Hepatocyte (in vitro differentiated cells): ENCODE measurements at regions not wholly inside any gene's neighbourhood (a gene's known extent, or its start where the extent isn't known, plus 50 kb on each side); places are given as distances from the start of the nearest gene placed in this dataset.

Source experiments
- DNase-seq: peaks from one replicate; pipeline ENCODE4 v3.0.0-alpha.2; 2016; ENCODE audit warnings: low spot score
- H2AFZ ChIP-seq: fragments of 200-600 bp; sonication (generic); 2 replicates; pipeline ENCODE4 v1.6.0; 2016; ENCODE audit warnings: antibody characterized with exemption, mild to moderate bottlenecking
- H3K27ac ChIP-seq: fragments of 200-600 bp; sonication (generic); 2 replicates; pipeline ENCODE4 v1.5.1; 2016; ENCODE audit warnings: mild to moderate bottlenecking
- H3K27me3 ChIP-seq: fragments of 200-600 bp; sonication (generic); 2 replicates; pipeline ENCODE4 v1.6.1; 2016
- H3K36me3 ChIP-seq: fragments of 200-600 bp; sonication (generic); replicated peaks from 2 replicates; pipeline ENCODE4 v1.5.1; 2016; ENCODE audit warnings: low read depth; ENCODE audit not compliant: insufficient read depth
- H3K4me1 ChIP-seq: fragments of 200-600 bp; sonication (generic); 2 replicates; pipeline ENCODE4 v1.5.1; 2016; ENCODE audit warnings: mild to moderate bottlenecking, moderate library complexity; ENCODE audit not compliant: insufficient read depth
- H3K4me2 ChIP-seq: fragments of 200-600 bp; sonication (generic); 2 replicates; pipeline ENCODE4 v1.6.0; 2016
- H3K4me3 ChIP-seq: fragments of 200-600 bp; sonication (generic); 2 replicates; pipeline ENCODE4 v1.5.1; 2016; ENCODE audit warnings: mild to moderate bottlenecking
- H3K79me2 ChIP-seq: fragments of 200-600 bp; sonication (generic); 2 replicates; pipeline ENCODE4 v1.6.0; 2017; ENCODE audit warnings: mild to moderate bottlenecking
- H3K9me2 ChIP-seq: fragments of 200-600 bp; sonication (generic); replicated peaks from 2 replicates; pipeline ENCODE4 v1.6.0; 2017; ENCODE audit warnings: mild to moderate bottlenecking; ENCODE audit not compliant: insufficient read depth
- H3K9me3 ChIP-seq: fragments of 200-600 bp; sonication (generic); 2 replicates; pipeline ENCODE4 v1.5.1; 2016; ENCODE audit warnings: low read depth, mild to moderate bottlenecking
- H4K20me1 ChIP-seq: fragments of 200-600 bp; sonication (generic); 2 replicates; pipeline ENCODE4 v1.6.0; 2016; ENCODE audit warnings: mild to moderate bottlenecking; ENCODE audit not compliant: insufficient read depth, poor library complexity, severe bottlenecking
- EZH2 ChIP-seq: fragments of 200-600 bp; sonication (generic); IDR thresholded peaks from 2 replicates; pipeline ENCODE4 v1.6.1; 2016; ENCODE audit warnings: antibody characterized with exemption, mild to moderate bottlenecking, borderline replicate concordance
- EZH2phosphoT487 ChIP-seq: fragments of 200-600 bp; sonication (generic); IDR thresholded peaks from one replicate; pipeline ENCODE4 v1.6.1; 2018; ENCODE audit warnings: antibody characterized with exemption, mild to moderate bottlenecking, low read depth, moderate library complexity; ENCODE audit not compliant: unreplicated experiment, severe bottlenecking
- WGBS: methylation state at CpG from one replicate; pipeline ENCODE4 v1.1.6; 2016; ENCODE audit warnings: low lambda C conversion rate; ENCODE audit errors: missing lambda C conversion rate; 5-methylcytosine and 5-hydroxymethylcytosine counted together
- TF ChIP-seq, protein P1 (sequence below): fragments of 200-600 bp; sonication (generic); IDR thresholded peaks from 2 replicates; pipeline ENCODE4 v1.5.1; 2016; ENCODE audit warnings: antibody characterized with exemption, mild to moderate bottlenecking; ENCODE audit not compliant: poor library complexity

- Histone ChIP-seq H3K27me3 (no peaks in the 10 kb centered on the region), H2AFZ (no peak overlapping the region), H3K9me3 (no peaks in the 10 kb centered on the region), H3K79me2 (no peaks in the 10 kb centered on the region), H3K36me3 (no peaks in the 10 kb centered on the region), H4K20me1 (no peaks in the 10 kb centered on the region), H3K27ac (no peak overlapping the region), H3K4me1 (peaks cover 9% of the 10 kb centered on the region), H3K9me2 (no peaks in the 10 kb centered on the region), H3K4me3 (no peak overlapping the region), H3K4me2 (no peak overlapping the region)
- 55% methylated on average over 1 of the region's 1 CpG for WGBS
- no peak for DNase-seq
- no peak for TF ChIP-seq EZH2phosphoT487
- TF ChIP-seq EZH2, result no peak
- TF ChIP-seq, protein P1, sequence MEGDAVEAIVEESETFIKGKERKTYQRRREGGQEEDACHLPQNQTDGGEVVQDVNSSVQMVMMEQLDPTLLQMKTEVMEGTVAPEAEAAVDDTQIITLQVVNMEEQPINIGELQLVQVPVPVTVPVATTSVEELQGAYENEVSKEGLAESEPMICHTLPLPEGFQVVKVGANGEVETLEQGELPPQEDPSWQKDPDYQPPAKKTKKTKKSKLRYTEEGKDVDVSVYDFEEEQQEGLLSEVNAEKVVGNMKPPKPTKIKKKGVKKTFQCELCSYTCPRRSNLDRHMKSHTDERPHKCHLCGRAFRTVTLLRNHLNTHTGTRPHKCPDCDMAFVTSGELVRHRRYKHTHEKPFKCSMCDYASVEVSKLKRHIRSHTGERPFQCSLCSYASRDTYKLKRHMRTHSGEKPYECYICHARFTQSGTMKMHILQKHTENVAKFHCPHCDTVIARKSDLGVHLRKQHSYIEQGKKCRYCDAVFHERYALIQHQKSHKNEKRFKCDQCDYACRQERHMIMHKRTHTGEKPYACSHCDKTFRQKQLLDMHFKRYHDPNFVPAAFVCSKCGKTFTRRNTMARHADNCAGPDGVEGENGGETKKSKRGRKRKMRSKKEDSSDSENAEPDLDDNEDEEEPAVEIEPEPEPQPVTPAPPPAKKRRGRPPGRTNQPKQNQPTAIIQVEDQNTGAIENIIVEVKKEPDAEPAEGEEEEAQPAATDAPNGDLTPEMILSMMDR, result no peak
Measured at GRCh38 chr18:51363384-51363783, 165.9 kb upstream of the MEX3C start.

GRCh38 chr18:51370996-51371395 is 173.5 kb upstream of the MEX3C start:
- 51% methylated on average over 3 of the region's 3 CpGs for WGBS
- H3K36me3 ChIP-seq, result no peaks in the 10 kb centered on the region
- no peaks in the 10 kb centered on the region for H3K4me1 ChIP-seq
- no peaks in the 10 kb centered on the region for H4K20me1 ChIP-seq
- no peak overlapping the region for H2AFZ ChIP-seq
- TF ChIP-seq, protein P1, result no peak
- TF ChIP-seq EZH2 (no peak), EZH2phosphoT487 (no peak)
- H3K79me2 ChIP-seq, result no peaks in the 10 kb centered on the region
- no peak overlapping the region for H3K27ac ChIP-seq
- H3K9me3 ChIP-seq, result no peaks in the 10 kb centered on the region
- no peak overlapping the region for H3K4me2 ChIP-seq
- H3K9me2 ChIP-seq, result no peaks in the 10 kb centered on the region
- no peaks in the 10 kb centered on the region for H3K27me3 ChIP-seq
- H3K4me3 ChIP-seq, result no peak overlapping the region
- no peak for DNase-seq

DNA sequence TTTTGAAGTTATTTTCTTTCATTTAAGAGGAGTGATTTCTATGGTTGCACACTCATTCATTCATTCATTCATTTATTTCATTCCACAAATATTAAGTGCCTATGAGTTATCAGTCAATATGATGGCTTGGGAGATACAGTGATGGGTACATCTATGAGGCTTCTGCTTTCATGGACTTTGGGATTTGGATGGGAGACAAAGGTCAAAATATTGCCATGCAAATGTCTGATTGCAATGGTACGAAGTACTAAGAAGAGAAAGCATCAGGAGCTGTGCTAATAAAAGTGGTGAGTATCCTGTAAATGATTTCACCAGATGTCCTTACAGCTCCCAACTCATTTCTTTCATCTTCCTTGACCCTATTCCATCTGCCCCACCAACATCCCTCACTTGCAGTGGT is 174.4 kb upstream of the MEX3C start:
- Histone ChIP-seq H3K9me3 (no peaks in the 10 kb centered on the region), H3K4me3 (no peak overlapping the region), H3K4me1 (no peaks in the 10 kb centered on the region), H3K4me2 (no peak overlapping the region), H3K79me2 (no peaks in the 10 kb centered on the region), H2AFZ (no peak overlapping the region), H4K20me1 (no peaks in the 10 kb centered on the region), H3K27ac (no peak overlapping the region), H3K27me3 (no peaks in the 10 kb centered on the region), H3K36me3 (no peaks in the 10 kb centered on the region), H3K9me2 (no peaks in the 10 kb centered on the region)
- DNase-seq, result no peak
- WGBS, result 73% methylated on average over 1 of the region's 1 CpG
- TF ChIP-seq EZH2 (no peak), EZH2phosphoT487 (no peak)
- TF ChIP-seq, protein P1, result no peak

DNA sequence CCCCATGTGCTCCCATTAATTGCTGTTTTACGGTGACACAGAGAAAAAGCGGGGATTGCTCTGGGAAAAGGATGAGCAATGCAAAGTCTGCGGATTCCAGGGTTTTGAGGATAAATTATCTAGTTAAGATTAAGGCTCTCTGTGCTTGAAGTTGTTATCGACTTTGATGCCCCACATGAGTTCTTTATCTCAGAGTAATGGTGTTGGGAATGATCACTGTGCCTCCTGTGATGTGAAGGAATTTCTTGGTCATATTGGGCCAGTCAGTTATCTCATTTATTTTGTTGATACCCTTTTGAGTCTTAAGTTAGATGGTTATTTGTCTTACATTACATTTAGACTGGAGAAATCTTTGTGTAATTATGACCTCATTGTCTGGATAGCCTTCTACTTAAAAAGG is 184.6 kb upstream of the MEX3C start:
- Histone ChIP-seq H2AFZ (no peak overlapping the region), H3K27me3 (no peaks in the 10 kb centered on the region), H4K20me1 (no peaks in the 10 kb centered on the region), H3K4me3 (no peak overlapping the region), H3K4me2 (no peak overlapping the region), H3K36me3 (no peaks in the 10 kb centered on the region), H3K79me2 (no peaks in the 10 kb centered on the region), H3K27ac (no peak overlapping the region), H3K9me3 (no peaks in the 10 kb centered on the region), H3K9me2 (no peaks in the 10 kb centered on the region), H3K4me1 (no peaks in the 10 kb centered on the region)
- DNase-seq, result no peak
- TF ChIP-seq EZH2phosphoT487, result no peak
- no peak for TF ChIP-seq EZH2
- TF ChIP-seq, protein P1, result no peak
- 49% methylated on average over 4 of the region's 4 CpGs for WGBS
